KBM-7 (cell line): ENCODE measurements at regions not wholly inside any gene's neighbourhood (a gene's known extent, or its start where the extent isn't known, plus 50 kb on each side); places are given as distances from the start of the nearest gene placed in this dataset.

Experiments used
- DNase-seq: peaks from one replicate; pipeline ENCODE4 v3.0.0-alpha.2; 2015
- in situ Hi-C: fragments of 300-500 bp; cut with MboI; formaldehyde crosslinking; loops from 2 replicates; pipeline ENCODE4 v1.14.3; 2020; ENCODE audit warnings: low sequenced_read_pairs, low pct_unique_long_range_greater_than_20kb, mixed read lengths

DNA sequence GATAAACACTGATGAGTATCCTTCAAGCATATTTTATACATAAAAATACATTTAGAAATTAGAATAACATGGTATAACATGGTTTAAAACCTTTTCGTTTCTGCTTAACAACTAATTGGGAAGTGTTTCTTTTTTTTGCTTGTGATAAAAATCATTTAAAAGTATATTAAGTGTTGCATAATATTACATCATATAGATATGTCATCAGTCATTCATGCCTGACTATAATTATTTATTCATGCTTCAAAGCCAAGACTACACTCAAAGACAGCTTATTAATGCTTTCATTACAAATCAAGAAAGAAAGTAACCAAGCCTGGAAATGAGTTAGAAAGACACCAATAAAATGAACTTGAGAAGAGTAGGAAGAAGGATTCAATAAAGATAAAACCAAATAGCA is 136.6 kb upstream of the TP63 start:
- in situ Hi-C loops = no loop called here
- DNase-seq = no peak

- no peak for DNase-seq
- in situ Hi-C loops = no loop called here
Measured at GRCh38 chr3:189496375-189497138, 134.6 kb upstream of the TP63 start.

GRCh38 chr3:189498995-189499704 is 132.0 kb upstream of the TP63 start:
- in situ Hi-C loops = no loop called here

GRCh38 chr3:189500299-189500698 is 130.9 kb upstream of the TP63 start:
- in situ Hi-C loops = no loop called here
- DNase-seq = no peak

More at GRCh38 chr3:189498995-189499704, 132.0 kb upstream of the TP63 start:
- no peak for DNase-seq

DNA sequence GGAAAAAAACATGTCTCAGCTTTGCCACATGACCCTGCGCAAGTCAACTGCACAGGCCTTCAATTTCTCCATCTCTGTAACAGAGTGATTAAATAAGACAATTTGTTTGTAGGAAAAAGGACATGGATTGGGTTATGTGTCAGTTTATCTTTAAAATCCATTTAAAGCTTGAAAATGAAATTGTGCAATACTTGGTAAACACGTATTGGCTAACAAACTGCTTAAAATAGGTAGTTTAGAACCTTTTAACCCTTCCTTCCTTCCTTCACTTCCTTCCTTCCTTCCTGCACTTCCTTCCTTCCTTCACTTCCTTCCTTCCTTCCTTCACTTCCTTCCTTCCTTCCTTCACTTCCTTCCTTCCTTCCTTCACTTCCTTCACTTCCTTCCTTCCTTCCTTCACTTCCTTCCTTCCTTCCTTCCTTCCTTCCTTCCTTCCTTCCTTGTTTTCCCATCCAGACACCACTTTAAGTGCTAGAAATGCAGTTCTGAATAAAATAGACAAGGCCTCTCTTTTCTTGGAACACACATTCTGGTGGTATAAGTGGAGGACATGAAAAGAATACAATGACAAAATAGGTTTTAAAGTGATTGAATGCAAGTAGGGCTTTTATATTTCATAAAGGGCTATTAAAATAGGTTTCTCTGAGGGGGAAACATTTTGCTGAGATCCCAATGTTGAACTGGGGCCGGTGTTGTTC is 130.2 kb upstream of the TP63 start:
- no peak for DNase-seq
- in situ Hi-C loops = no loop called here

- DNase-seq = no peak
- in situ Hi-C loops = no loop called here
Measured at GRCh38 chr3:189502256-189502655, 128.9 kb upstream of the TP63 start.

GRCh38 chr3:189502676-189503257 is 128.4 kb upstream of the TP63 start:
- in situ Hi-C loops = no loop called here

GRCh38 chr3:189507856-189508255 is 123.3 kb upstream of the TP63 start:
- DNase-seq = no peak

More at GRCh38 chr3:189502676-189503257, 128.4 kb upstream of the TP63 start:
- no peak for DNase-seq

DNA sequence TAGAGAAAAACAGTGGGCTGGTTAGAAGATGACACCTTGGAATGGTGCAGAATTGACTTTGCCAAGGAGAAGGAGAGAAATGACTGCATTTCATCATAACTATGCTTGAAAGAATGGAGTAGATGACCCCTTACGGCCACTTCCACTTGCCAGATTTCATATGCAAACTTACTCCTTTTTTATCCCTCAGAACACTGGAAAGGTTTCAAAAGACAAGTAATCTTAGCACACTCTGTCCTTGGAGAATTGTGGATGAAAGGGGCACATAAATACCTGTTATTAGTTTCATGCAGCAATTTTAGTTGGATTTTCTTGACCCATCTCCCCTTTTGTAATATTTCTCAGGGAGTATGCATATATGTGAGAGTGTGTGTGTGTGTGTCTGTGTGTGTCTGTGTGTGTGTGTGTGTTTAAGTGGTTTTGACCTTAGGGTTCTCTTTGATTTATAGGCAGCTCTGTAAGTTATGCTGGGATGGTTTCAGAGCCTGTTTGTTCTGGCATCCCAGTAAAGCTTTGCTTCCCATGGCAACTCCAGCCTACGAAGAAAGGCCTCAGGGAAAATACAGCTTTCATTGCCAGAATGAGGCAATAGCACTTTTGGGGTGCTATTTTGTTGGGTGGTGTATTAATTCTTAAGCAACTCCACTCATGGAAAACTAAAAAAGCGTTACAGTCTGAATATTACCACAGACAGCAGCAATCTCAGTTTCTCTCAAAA is 122.2 kb upstream of the TP63 start:
- in situ Hi-C loops = no loop called here
- DNase-seq = no peak

More at GRCh38 chr3:189507856-189508255, 123.3 kb upstream of the TP63 start:
- in situ Hi-C loops = no loop called here

DNA sequence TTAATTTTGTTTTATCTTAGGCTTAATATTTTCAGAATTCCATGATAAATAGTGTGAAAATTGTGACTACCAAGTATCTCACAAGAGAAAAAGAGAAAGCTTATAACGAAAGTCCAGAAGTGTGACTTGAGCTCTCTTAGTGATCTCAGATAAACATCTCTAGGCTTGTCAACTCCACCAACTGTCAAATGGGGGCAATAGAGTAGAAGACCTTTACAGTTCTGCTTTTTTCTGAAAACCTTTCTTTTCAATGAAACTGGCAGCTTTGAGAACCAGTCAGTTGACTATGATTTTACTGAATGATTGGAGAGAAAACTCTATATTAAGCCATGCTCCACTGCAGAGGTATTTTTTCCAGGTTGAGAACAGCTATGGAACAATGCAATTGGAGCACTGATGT is 119.2 kb upstream of the TP63 start:
- peak; percentile 7 for DNase-seq
- in situ Hi-C loops = no loop called here

- no peak for DNase-seq
- in situ Hi-C loops = no loop called here
Measured at GRCh38 chr3:189512821-189513220, 118.4 kb upstream of the TP63 start.

GRCh38 chr3:189513281-189514117 is 117.7 kb upstream of the TP63 start:
- in situ Hi-C loops = no loop called here
- DNase-seq = no peak

- in situ Hi-C loops = no loop called here
Measured at GRCh38 chr3:189516039-189516438, 115.2 kb upstream of the TP63 start.

GRCh38 chr3:189517981-189518380 is 113.2 kb upstream of the TP63 start:
- in situ Hi-C loops = no loop called here
- no peak for DNase-seq

More at GRCh38 chr3:189516039-189516438, 115.2 kb upstream of the TP63 start:
- no peak for DNase-seq

GRCh38 chr3:189519458-189519857 is 111.7 kb upstream of the TP63 start:
- no peak for DNase-seq
- in situ Hi-C loops = no loop called here

GRCh38 chr3:189529468-189529867 is 101.7 kb upstream of the TP63 start:
- in situ Hi-C loops = no loop called here
- DNase-seq = no peak

- in situ Hi-C loops = no loop called here
- DNase-seq = no peak
Measured at GRCh38 chr3:189529889-189530471, 101.2 kb upstream of the TP63 start.

DNA sequence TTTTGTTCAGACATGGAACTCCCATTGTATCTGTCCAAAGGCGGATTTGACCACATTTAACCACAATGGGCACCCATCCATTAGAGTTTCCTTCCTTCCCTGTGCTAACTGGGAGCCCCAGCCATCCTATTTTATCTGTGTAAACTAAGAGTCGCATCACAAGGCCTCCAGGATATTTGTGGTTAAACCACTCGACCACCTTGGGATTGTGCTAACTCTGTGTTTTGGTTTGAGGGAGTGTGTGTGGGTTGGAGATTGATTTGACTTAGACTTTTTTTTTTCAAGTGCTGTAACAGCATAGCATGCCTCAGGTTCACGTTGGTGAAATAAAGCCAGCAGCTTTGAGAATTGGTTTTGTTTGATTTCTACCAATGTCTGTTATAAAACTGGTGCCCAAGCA is 100.4 kb upstream of the TP63 start:
- DNase-seq = peak; percentile 24
- in situ Hi-C loops = no loop called here
